AG10803 (cell line): ENCODE measurements at regions not wholly inside any gene's neighbourhood (a gene's known extent, or its start where the extent isn't known, plus 50 kb on each side); places are given as distances from the start of the nearest gene placed in this dataset.

Experiments
- DNase-seq: peaks from one replicate; pipeline ENCODE4 v3.0.0; 2010; ENCODE audit warnings: low read depth
- H3K4me3 ChIP-seq: 2 replicates; pipeline ENCODE4 v1.5.1; 2011; ENCODE audit warnings: mild to moderate bottlenecking, low read length, control low read depth
- CTCF ChIP-seq: conservative IDR thresholded peaks from 2 replicates; pipeline ENCODE4 v1.5.1; 2011; ENCODE audit warnings: mild to moderate bottlenecking, low read length, control low read depth, inconsistent platforms

DNA sequence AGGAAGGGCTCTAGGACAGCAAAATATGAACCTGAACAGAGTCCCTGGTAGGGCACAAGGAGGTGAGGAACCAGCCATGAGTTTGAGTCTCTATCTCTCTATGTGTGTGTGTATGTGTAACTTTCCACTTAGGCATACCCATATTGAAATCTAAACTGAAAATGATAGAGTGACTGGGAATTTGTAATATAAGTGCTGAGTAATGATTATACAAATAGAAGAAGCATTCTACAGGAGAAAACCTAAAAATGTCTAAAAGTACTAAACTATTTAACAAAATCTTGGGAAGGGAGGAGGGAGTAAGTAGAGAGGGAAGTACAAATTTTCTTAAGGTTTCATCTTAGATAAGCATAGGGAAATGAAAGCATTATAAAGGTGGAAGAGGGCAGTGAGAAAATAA lies 97.1 kb upstream of the ZC3H12C start:
- H3K4me3 ChIP-seq, result no peak overlapping the region

DNA sequence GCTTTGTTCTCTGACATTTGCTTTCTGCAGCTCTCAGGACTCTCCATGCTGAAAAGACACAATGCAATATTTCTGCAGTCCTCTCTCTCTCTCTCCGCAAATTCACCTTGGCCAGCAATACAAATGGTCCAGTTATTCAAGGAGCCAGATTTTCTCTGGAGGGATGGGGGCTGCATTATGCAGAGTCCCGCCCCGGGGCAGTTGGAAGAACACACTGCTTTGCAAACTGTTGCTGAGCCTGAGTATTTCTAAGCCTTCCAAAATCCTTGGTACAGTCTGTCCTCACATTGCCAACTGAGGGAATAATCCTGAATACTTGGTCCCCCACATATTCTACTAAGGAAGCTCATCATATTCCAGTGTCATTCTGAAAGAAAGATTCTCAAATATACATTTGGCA lies 94.3 kb upstream of the ZC3H12C start:
- no peak for TF ChIP-seq CTCF
- H3K4me3 ChIP-seq, result no peak overlapping the region
- DNase-seq, result no peak

More for the DNA sequence above, 97.1 kb upstream of the ZC3H12C start:
- no peak for DNase-seq
- TF ChIP-seq CTCF, result no peak

DNA sequence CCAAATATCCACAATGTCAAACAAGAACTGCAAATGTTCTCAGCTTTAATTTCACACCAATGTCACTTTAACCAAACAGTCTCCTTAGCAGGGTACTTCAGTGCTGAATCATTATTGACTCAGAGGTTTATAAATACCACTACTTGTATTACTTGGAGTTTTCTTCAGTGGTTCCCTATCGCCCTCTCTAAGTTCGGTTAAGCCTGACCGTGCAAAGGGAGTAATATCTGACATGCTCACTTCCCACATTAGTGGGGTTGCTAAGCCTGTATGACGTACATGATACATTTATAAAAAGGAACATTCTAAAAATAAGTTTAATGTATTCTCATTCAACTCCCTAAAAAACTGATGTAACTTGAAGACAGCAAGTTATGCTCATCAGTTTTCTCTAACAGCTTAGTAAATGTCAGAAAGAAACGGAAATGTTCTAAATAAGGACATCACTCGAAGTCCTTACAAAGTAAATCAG lies 93.1 kb upstream of the ZC3H12C start:
- peak; percentile 96 for DNase-seq
- no peak overlapping the region for H3K4me3 ChIP-seq

GRCh38 chr11:110000850-110001249 lies 92.3 kb upstream of the ZC3H12C start:
- H3K4me3 ChIP-seq, result no peak overlapping the region
- no peak for TF ChIP-seq CTCF
- DNase-seq, result no peak

More for the DNA sequence above, 93.1 kb upstream of the ZC3H12C start:
- TF ChIP-seq CTCF, result 0 out of 2 replicates have a peak, but pooled peaks have one; percentile 3

- H3K4me3 ChIP-seq, result no peak overlapping the region
- TF ChIP-seq CTCF, result no peak
- no peak for DNase-seq
Measured at GRCh38 chr11:110003426-110003825, 89.8 kb upstream of the ZC3H12C start.

DNA sequence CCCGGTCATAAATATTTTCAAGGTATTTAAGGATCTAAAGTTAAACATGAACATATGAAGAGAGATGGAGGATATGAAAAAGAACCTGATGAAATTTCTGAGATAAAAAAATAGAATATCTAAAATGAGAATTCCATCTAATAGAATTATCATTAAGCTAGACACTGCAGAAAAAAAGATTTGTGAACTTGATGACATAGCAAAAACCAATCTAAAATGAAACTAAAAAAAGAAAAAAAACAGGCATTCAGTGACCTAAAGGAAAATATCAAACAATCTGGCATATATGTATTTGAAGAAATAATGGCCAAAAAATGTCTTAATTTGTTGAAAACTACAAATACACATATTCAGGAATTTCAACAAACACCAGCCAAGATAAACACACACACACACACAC lies 81.6 kb upstream of the ZC3H12C start:
- no peak for DNase-seq
- no peak overlapping the region for H3K4me3 ChIP-seq
- no peak for TF ChIP-seq CTCF

DNA sequence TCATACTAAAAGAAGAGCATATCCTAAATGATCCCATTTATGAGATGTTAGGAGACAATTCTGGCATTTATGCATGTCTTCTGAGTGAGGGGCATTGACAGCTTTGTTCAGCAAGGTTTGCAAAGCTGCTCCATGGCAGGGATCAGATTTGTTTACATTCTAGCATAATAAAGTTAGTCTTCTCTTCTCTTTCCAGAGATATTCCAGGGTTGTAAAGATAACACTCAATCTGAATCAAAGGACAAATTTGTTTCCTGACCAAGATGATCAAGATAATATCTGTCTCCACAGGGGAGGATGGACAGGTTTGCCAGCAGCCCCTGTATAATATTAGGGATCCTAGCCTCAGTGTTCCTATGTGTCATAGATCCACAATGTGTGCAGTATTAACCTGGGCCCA lies 77.5 kb upstream of the ZC3H12C start:
- H3K4me3 ChIP-seq, result no peak overlapping the region
- no peak for TF ChIP-seq CTCF
- no peak for DNase-seq
